Esophagus squamous epithelium (tissue), 5 donors: ENCODE measurements at regions not wholly inside any gene's neighbourhood (a gene's known extent, or its start where the extent isn't known, plus 50 kb on each side); places are given as distances from the start of the nearest gene placed in this dataset.

Experiments used
- DNase-seq: peaks from one replicate; lab custom pipeline; 2025; lab: John Stamatoyannopoulos, UW
- H3K27ac ChIP-seq, 4 donors: fragments of 200-600 bp; sonication (generic); one replicate each; pipeline ENCODE4 v1.5.1; 2016 to 2019; ENCODE audit warnings: mild to moderate bottlenecking in 1 of 4
- H3K27me3 ChIP-seq, 4 donors: fragments of 200-600 bp; sonication (generic); 1 replicate in 3 of 4; 2 replicates in 1 of 4; pipeline versions ENCODE4 v1.5.1 to v1.6.0; 2017 to 2021; ENCODE audit warnings: antibody characterized with exemption in 1 of 4
- H3K36me3 ChIP-seq, 3 donors: fragments of 200-600 bp; sonication (generic); one replicate each; pipeline ENCODE4 v1.5.1; 2016 to 2019
- H3K4me1 ChIP-seq, 3 donors: fragments of 200-600 bp; sonication (generic); one replicate each; pipeline ENCODE4 v1.5.1; 2017 to 2019
- H3K4me3 ChIP-seq, 4 donors: fragments of 200-600 bp; sonication (generic); 1 replicate in 3 of 4; 2 replicates in 1 of 4; pipeline ENCODE4 v1.5.1; 2016 to 2019; ENCODE audit warnings: mild to moderate bottlenecking in 2 of 4, moderate library complexity in 1 of 4
- H3K9me3 ChIP-seq, 3 donors: fragments of 200-600 bp; sonication (generic); one replicate each; pipeline ENCODE4 v1.5.1; 2016 to 2019
- CTCF ChIP-seq, 6 experiments: fragments of 450-650 bp in 4 of 6; fragments of 200-600 bp in 2 of 6; sonication (generic) in 2 of 6; IDR thresholded peaks; one replicate each; pipeline ENCODE4 v1.5.1; 2016 to 2019; ENCODE audit warnings: antibody characterized with exemption in 6 of 6, mild to moderate bottlenecking in 4 of 6, moderate library complexity in 4 of 6
- POLR2A ChIP-seq, 4 donors: fragments of 450-650 bp; IDR thresholded peaks; one replicate each; pipeline ENCODE4 v1.6.1; 2017; ENCODE audit warnings: antibody characterized with exemption in 4 of 4, mild to moderate bottlenecking in 4 of 4, moderate library complexity in 3 of 4
- WGBS, 2 donors: methylation state at CpG; one replicate each; pipeline ENCODE4 v1.1.5; 2018; 5-methylcytosine and 5-hydroxymethylcytosine counted together
- intact Hi-C: fragments of 100-400 bp; cut with DNase I; formaldehyde crosslinking; loops from one replicate; pipeline ENCODE4 v1.15.0; 2022
- donor health status: DM: yes; HTN: yes; CAD: no.

GRCh38 chr3:153442799-153443487, 280.9 kb downstream of the RAP2B start:
- Histone ChIP-seq H3K27ac (no peak overlapping the region), H3K27me3 (no peaks in the 10 kb centered on the region), H3K4me3 (no peak overlapping the region), H3K36me3 (no peaks in the 10 kb centered on the region), H3K9me3 (no peaks in the 10 kb centered on the region), H3K4me1 (no peaks in the 10 kb centered on the region)
- intact Hi-C loops, result no loop called here
- TF ChIP-seq POLR2A (IDR thresholded peaks at IDR 0.05) (no peak), CTCF (IDR thresholded peaks at IDR 0.05) (no peak)
- no peak for DNase-seq
- WGBS, 2 donors, result 75 to 86% methylated on average over 3 of the region's 3 CpGs

- DNase-seq, result no peak
- intact Hi-C loops, result no loop called here
- 58 to 59% methylated on average over 3 of the region's 3 CpGs for WGBS, 2 donors
- H3K36me3 ChIP-seq, result no peaks in the 10 kb centered on the region
- H3K9me3 ChIP-seq, result no peaks in the 10 kb centered on the region
- TF ChIP-seq CTCF (IDR thresholded peaks at IDR 0.05), result no peak
- TF ChIP-seq POLR2A (IDR thresholded peaks at IDR 0.05), result no peak
- H3K4me3 ChIP-seq, result no peak overlapping the region
- H3K27me3 ChIP-seq, result no peaks in the 10 kb centered on the region
- H3K27ac ChIP-seq, result no peak overlapping the region
- H3K4me1 ChIP-seq, result no peaks in the 10 kb centered on the region
Measured at GRCh38 chr3:153443961-153444360, 281.9 kb downstream of the RAP2B start.

- no peaks in the 10 kb centered on the region for H3K4me1 ChIP-seq
- DNase-seq, result no peak
- no peaks in the 10 kb centered on the region for H3K27me3 ChIP-seq
- TF ChIP-seq CTCF (IDR thresholded peaks at IDR 0.05) (no peak), POLR2A (IDR thresholded peaks at IDR 0.05) (no peak)
- H3K4me3 ChIP-seq, result no peak overlapping the region
- H3K27ac ChIP-seq, result no peak overlapping the region
- H3K36me3 ChIP-seq, result no peaks in the 10 kb centered on the region
- WGBS, 2 donors, result 78 to 82% methylated on average over 1 to 2 of the region's 2 CpGs
- H3K9me3 ChIP-seq, result no peaks in the 10 kb centered on the region
- intact Hi-C loops, result no loop called here
Measured at GRCh38 chr3:153445817-153446216, 283.8 kb downstream of the RAP2B start.

- Histone ChIP-seq H3K4me1 (no peaks in the 10 kb centered on the region), H3K36me3 (no peaks in the 10 kb centered on the region), H3K9me3 (no peaks in the 10 kb centered on the region), H3K27ac (no peak overlapping the region), H3K4me3 (no peak overlapping the region), H3K27me3 (no peaks in the 10 kb centered on the region)
- WGBS, 2 donors, result 45 to 58% methylated on average over 5 of the region's 5 CpGs
- DNase-seq, result no peak
- no peak for TF ChIP-seq POLR2A (IDR thresholded peaks at IDR 0.05)
- no peak for TF ChIP-seq CTCF (IDR thresholded peaks at IDR 0.05)
- intact Hi-C loops, result no loop called here
Measured at GRCh38 chr3:153448151-153448829, 286.3 kb downstream of the RAP2B start.

- Histone ChIP-seq H3K4me1 (no peaks in the 10 kb centered on the region), H3K36me3 (no peaks in the 10 kb centered on the region), H3K9me3 (no peaks in the 10 kb centered on the region), H3K27ac (no peak overlapping the region), H3K27me3 (no peaks in the 10 kb centered on the region), H3K4me3 (no peak overlapping the region)
- 68 to 87% methylated on average over 2 of the region's 2 CpGs for WGBS, 2 donors
- intact Hi-C loops, result no loop called here
- TF ChIP-seq POLR2A (IDR thresholded peaks at IDR 0.05), result no peak
- no peak for TF ChIP-seq CTCF (IDR thresholded peaks at IDR 0.05)
- no peak for DNase-seq
Measured at GRCh38 chr3:153456833-153457545, 295.0 kb downstream of the RAP2B start.
